ENCODE measurements at regions not wholly inside any gene's neighbourhood (a gene's known extent, or its start where the extent isn't known, plus 50 kb on each side); places are given as distances from the start of the nearest gene placed in this dataset.
A peak's percentile ranks its signal among the peaks of the same experiment; 100 is the strongest.

- no peak for DNase-seq
Measured at GRCh38 chr17:63132459-63132911, 166.4 kb downstream of the TANC2 start.

- DNase-seq, result no peak
Measured at GRCh38 chr17:63133491-63133890, 167.5 kb downstream of the TANC2 start.

GRCh38 chr17:63134867-63135266 lies 168.8 kb downstream of the TANC2 start:
- no peak for DNase-seq

GRCh38 chr17:63136369-63137012 lies 170.5 kb downstream of the TANC2 start:
- DNase-seq, result no peak

- DNase-seq, result no peak
Measured at GRCh38 chr17:63137163-63137562, 171.1 kb downstream of the TANC2 start.

GRCh38 chr17:63138713-63139112 lies 172.7 kb downstream of the TANC2 start:
- DNase-seq, result no peak

- DNase-seq, result no peak
Measured at GRCh38 chr17:63139356-63139755, 173.3 kb downstream of the TANC2 start.

- no peak for DNase-seq
Measured at GRCh38 chr17:63140255-63140654, 174.2 kb downstream of the TANC2 start.

GRCh38 chr17:63142836-63143235 lies 176.8 kb downstream of the TANC2 start:
- DNase-seq, result no peak

- DNase-seq, result no peak
Measured at GRCh38 chr17:63150490-63150889, 184.5 kb downstream of the TANC2 start.

GRCh38 chr17:63150994-63151464 lies 185.0 kb downstream of the TANC2 start:
- peak; percentile 56 for DNase-seq

- DNase-seq, result no peak
Measured at GRCh38 chr17:63151941-63152523, 186.0 kb downstream of the TANC2 start.

GRCh38 chr17:63153488-63153887 lies 187.5 kb downstream of the TANC2 start:
- DNase-seq, result no peak

GRCh38 chr17:63154586-63155244 lies 188.7 kb downstream of the TANC2 start:
- DNase-seq, result no peak

GRCh38 chr17:63156986-63157385 lies 191.0 kb downstream of the TANC2 start:
- DNase-seq, result no peak

- DNase-seq, result no peak
Measured at GRCh38 chr17:63162406-63163157, 196.5 kb downstream of the TANC2 start.

GRCh38 chr17:63163158-63163520 lies 197.1 kb downstream of the TANC2 start:
- DNase-seq, result no peak

- DNase-seq, result no peak
Measured at GRCh38 chr17:63165400-63165799, 199.4 kb downstream of the TANC2 start.

- no peak for DNase-seq
Measured at GRCh38 chr17:63170795-63171194, 204.8 kb downstream of the TANC2 start.

GRCh38 chr17:63171428-63172393 lies 205.7 kb downstream of the TANC2 start:
- DNase-seq, result no peak

GRCh38 chr17:63173450-63173849 lies 207.4 kb downstream of the TANC2 start:
- DNase-seq, result no peak

GRCh38 chr17:63173903-63174302 lies 207.9 kb downstream of the TANC2 start:
- no peak for DNase-seq
